NCI-H146 treated with DMSO at 0.1 percent for 48 hours (cell line): ENCODE measurements at regions not wholly inside any gene's neighbourhood (a gene's known extent, or its start where the extent isn't known, plus 50 kb on each side); places are given as distances from the start of the nearest gene placed in this dataset.
"Not testable (repeated sequence)": the region's sequence is repeated elsewhere in the genome, so short reads cannot be mapped to it uniquely, and the experiment has no call there.

Experiments used
- DNase-seq: peaks from one replicate; lab custom pipeline; 2025; ENCODE audit not compliant: unreplicated experiment; lab: John Stamatoyannopoulos, UW

DNA sequence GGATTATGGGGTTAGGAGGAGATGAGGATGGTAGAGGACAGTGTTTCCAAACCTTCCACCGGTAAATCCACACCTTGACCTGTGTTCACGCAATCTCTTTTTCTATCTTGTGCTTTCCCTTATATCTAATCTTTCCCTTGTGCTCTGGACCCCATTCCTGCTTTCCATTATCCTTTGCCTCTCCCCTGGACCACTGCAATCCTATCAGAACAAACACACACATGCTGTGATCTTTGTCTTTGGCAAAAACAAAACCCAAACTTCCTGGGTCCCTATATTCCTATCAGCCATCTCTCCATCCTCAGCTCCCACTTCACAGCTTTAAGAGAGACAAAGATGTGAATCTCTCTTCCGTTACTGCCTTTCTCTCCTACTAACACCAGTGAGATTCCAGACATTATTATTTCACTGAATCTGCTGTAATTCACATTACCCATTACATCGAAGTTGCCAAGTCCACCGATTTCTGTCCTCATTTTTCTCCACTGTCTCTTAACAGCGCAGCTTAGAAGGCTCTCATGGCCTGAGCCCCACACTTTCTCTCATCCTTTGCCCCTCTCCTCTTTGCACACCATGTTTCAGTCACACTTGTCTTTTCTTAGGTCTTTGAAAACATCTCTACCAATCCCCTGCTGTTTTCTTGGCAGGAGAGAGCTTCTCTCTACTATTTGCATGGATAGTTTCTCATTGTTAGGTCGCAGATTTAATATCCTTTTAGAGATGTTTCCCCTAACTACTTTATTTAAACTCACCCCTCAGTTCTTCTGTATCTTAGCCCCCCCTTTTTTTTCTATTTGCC lies 230.0 kb upstream of the B3GALT2 start:
- DNase-seq, result no peak

- no peak for DNase-seq
These were observed 228.8 kb upstream of the B3GALT2 start for GRCh38 chr1:193415256-193415655.

GRCh38 chr1:193413376-193413775 lies 227.0 kb upstream of the B3GALT2 start:
- DNase-seq, result no peak

DNA sequence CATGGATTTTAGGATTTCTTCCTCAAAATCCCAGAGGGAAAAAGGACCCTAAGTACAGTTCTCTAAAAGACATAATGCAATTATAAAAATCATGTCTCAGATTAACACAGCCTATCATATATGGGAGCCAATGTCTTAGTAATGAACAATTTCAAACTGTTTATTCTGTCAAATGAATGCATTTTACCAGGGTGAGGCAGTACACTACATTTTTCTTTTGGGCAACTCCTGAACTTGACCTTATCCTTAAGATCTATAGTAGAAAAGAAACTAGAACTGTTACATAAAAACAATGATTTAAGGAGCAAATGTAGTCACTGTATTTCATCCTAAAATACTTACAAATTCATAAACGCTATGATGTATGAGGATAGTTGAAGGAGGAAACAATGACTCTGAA lies 226.3 kb upstream of the B3GALT2 start:
- no peak for DNase-seq

DNA sequence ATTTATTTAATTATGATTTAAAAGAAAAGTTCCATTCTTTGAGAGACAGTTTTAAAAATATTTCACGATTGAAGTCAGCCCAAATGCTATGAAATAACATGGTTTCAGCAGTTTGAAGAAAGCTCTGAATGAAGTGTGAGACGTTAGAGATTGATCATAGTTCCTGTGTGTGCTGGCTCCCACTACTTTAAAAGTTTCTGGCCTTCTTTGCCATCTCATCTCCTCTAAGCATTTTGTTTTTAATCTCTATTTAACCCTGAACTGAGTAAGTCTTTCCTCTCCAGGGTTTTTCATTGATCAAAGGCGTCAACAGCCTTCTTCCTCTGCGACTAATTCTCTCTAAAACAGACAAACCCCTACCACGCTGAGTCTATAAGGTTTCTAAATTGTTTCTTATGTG lies 225.3 kb upstream of the B3GALT2 start:
- DNase-seq, result no peak

- DNase-seq, result no peak
These were observed 224.8 kb upstream of the B3GALT2 start for GRCh38 chr1:193411215-193411614.

DNA sequence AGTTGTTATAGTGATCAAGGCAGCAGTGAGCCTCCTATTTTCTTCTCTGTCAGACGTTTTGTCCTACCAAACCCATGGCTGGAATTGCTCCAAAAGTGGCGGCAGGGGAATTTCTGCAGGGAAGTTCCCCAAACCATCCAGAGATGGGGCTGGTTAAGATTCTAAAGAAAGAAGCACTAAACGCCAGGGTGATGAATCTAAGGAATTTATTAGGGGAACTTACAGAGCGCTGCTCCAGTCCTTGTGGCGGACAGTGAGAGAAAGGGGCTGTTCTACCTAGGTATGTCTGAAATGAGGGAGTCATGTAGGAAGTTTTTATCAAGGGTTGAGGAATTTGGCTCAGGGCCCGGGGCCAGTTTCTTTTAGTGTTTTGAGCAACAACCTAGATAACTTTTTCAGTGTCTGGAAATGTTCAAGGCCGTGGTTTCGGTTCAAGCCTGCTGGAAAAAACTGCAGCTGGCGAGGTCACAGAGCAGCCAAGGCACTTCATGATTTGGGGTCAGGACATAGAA lies 222.4 kb upstream of the B3GALT2 start:
- no peak for DNase-seq

- no peak for DNase-seq
These were observed 220.5 kb upstream of the B3GALT2 start for GRCh38 chr1:193406901-193407300.

GRCh38 chr1:193404236-193404635 lies 217.8 kb upstream of the B3GALT2 start:
- DNase-seq, result no peak

DNA sequence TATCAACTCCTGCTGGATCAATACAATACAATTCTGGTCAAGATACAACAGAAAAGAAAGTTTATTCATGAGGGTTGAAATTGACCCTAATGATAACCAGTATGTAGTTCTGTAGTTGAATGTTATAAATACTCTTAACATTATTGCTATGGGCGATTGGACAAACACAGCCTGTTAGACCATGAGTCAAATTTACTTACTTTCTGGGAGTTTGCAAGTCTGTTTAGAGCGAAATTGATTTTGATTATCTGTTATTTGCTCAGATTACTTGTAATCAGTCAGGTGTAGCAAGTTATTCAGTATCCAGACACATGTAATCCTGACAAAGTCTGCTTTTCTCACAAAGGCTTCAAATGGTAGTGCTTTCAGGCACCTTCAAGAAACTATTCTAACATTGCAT lies 216.6 kb upstream of the B3GALT2 start:
- DNase-seq, result no peak

DNA sequence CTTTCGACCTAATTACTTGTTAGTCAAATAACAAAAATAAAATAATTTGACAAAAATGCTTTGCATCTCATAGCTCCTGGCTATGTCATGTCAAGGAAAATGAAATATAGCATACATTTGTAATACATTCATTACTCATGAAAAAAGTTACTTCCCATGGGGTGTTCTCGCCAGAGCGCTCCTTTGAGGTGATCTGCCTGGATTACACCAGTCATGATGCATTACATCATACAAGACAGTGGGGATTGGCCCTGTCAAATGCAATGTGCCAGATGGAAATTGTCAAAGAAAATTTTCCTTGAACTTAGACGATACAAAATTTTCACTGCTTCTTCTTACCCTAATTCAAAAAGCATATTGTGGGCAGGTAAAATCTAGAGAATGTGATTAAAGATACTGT lies 215.6 kb upstream of the B3GALT2 start:
- no peak for DNase-seq

- no peak for DNase-seq
These were observed 207.9 kb upstream of the B3GALT2 start for GRCh38 chr1:193394336-193394735.

- DNase-seq, result no peak
These were observed 206.3 kb upstream of the B3GALT2 start for GRCh38 chr1:193392686-193393085.

GRCh38 chr1:193388683-193389082 lies 202.3 kb upstream of the B3GALT2 start:
- no peak for DNase-seq

- DNase-seq, result no peak
These were observed 201.8 kb upstream of the B3GALT2 start for GRCh38 chr1:193388165-193388564.

- no peak for DNase-seq
These were observed 201.0 kb upstream of the B3GALT2 start for GRCh38 chr1:193387406-193387805.

DNA sequence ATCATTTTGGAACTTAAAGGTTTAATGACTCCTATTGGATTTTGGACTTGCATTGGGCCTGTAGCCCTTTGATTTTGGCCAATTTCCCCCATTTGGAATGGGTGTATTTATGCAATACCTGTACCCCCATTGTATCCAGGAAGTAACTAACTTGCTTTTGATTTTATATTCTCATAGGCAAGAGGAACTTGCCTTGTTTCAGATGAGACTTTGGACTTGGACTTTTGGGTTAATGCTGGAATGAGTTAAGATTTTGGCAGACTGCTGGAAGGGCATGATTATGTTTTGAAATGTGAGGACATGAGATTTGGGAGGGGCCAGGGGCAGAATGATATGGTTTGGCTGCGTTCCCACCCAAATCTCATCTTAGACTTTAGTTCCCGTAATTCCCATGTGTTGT lies 192.0 kb upstream of the B3GALT2 start:
- DNase-seq, result not testable (repeated sequence)

- no peak for DNase-seq
These were observed 191.1 kb upstream of the B3GALT2 start for GRCh38 chr1:193377472-193377871.

DNA sequence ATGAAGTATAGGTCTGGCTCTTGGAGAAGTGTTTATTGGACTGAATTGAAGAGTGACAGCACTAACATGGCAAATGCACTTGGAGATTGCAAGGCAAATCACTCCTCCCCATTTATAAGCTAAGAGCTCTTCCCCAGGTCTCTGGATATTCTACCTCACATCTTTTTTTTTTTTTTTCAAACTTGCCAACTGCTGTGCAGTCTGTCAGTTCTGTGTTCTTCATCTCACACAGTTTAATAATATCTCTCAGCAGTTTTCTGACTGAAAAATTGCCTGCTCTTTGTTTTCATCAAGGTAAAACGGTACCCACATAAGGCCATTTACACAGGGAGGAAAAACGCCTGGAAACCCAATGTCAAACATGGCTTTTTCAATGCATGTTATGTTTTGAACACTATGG lies 186.1 kb upstream of the B3GALT2 start:
- DNase-seq, result no peak

GRCh38 chr1:193368302-193368701 lies 181.9 kb upstream of the B3GALT2 start:
- no peak for DNase-seq

GRCh38 chr1:193367863-193368262 lies 181.4 kb upstream of the B3GALT2 start:
- no peak for DNase-seq

GRCh38 chr1:193366764-193367507 lies 180.5 kb upstream of the B3GALT2 start:
- DNase-seq, result no peak
